IMR-90 (cell line): ENCODE measurements at regions not wholly inside any gene's neighbourhood (a gene's known extent, or its start where the extent isn't known, plus 50 kb on each side); places are given as distances from the start of the nearest gene placed in this dataset.

Experiments
- CTCF ChIP-seq: conservative IDR thresholded peaks from 2 replicates; pipeline ENCODE4 v1.5.1; 2012; ENCODE audit warnings: mild to moderate bottlenecking, low read depth, low read length, improper control_type of control experiment
- MAFK ChIP-seq: IDR thresholded peaks from 2 replicates; pipeline ENCODE4 v1.6.1; 2012; ENCODE audit warnings: low read depth, low read length, improper control_type of control experiment
- MXI1 ChIP-seq: IDR thresholded peaks from 2 replicates; pipeline ENCODE4 v1.6.1; 2012; ENCODE audit warnings: low read depth, mild to moderate bottlenecking, low read length, moderate library complexity, borderline replicate concordance
- NFE2L2 ChIP-seq: fragments of 150-350 bp; IDR thresholded peaks from 2 replicates; pipeline ENCODE4 v1.6.1; 2016; ENCODE audit warnings: low read depth, mild to moderate bottlenecking, low read length
- POLR2A ChIP-seq: IDR thresholded peaks from 2 replicates; pipeline ENCODE4 v1.6.1; 2012; ENCODE audit warnings: mild to moderate bottlenecking, low read depth, low read length
- USF2 ChIP-seq: fragments of 150-350 bp; IDR thresholded peaks from 2 replicates; pipeline ENCODE4 v1.6.1; 2017; ENCODE audit warnings: mild to moderate bottlenecking, antibody characterized with exemption, low read length, low read depth

GRCh38 chr2:45237128-45237527 is 227.9 kb upstream of the SIX2 start:
- TF ChIP-seq CTCF (no peak), MXI1 (no peak), MAFK (no peak), USF2 (no peak), POLR2A (no peak), NFE2L2 (no peak)
